Esophagus mucosa (tissue), 1 donor: ENCODE measurements at regions not wholly inside any gene's neighbourhood (a gene's known extent, or its start where the extent isn't known, plus 50 kb on each side); places are given as distances from the start of the nearest gene placed in this dataset.
"Not testable (repeated sequence)": the region's sequence is repeated elsewhere in the genome, so short reads cannot be mapped to it uniquely, and the experiment has no call there.

Experiments used
- ATAC-seq: fragments of 200-7000 bp; cut with Tn5 transposase; one replicate; pipeline ENCODE4 v1.9.1; 2020
- donor health status: DM: yes; HTN: yes; CAD: no.

DNA sequence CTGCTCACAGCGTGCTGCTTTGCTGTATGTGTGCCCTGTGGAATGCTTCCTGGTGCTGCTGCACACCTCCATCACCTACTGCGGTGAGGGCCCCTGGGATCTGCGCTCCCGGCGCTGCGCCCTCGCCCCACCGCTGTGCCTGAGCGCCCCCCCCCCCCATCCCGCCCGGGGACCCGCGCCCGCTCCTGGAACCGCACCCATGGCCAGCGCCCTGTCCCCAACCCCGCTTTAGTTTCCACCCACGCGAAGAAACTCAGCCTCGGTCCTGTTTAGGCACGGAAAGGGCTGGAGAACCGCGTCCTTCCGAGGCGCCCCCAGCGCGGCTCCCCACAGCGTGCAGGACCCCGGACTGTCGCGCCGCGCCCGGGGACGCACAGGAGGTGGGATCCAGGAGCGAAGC lies 265.5 kb downstream of the POTEB3 start:
- ATAC-seq: not testable (repeated sequence)

DNA sequence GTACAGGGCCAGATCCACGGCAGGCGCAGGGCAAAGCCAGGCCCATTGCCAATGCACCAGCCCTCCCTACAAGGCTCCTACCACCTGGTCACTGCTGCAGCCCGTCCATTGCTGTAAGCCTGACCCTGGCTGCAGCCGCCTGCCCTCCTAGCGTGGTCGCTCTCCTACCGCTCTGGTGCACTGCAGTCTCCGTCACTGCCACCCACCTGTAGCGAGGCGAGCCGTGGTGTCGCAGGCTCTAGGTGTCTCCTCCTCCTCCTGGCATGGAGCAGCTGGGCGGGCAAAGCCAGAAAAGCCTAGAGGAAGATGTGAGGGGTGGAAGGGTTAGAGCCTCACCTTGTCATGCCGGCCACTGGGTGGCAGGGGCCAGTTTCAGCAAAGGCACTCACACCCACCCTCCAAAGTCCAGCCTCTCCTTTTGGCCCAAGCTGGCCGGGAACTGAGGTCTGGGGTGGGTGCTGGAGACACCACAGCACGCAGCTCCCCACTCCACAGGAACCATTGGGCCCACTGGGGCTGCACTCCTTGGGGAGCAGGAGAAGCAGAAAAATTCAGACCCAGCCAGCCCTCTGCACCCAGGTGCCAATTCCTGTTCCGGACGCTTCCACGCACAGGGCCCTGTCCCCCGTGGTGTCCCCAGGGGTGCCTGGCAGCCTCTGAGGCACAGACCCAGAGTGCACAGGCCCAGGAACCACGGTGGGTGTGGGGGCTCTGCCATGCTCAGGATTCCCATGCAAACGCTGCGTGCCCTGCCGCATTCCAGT lies 285.3 kb upstream of the POTEB2 start:
- ATAC-seq: not testable (repeated sequence)

DNA sequence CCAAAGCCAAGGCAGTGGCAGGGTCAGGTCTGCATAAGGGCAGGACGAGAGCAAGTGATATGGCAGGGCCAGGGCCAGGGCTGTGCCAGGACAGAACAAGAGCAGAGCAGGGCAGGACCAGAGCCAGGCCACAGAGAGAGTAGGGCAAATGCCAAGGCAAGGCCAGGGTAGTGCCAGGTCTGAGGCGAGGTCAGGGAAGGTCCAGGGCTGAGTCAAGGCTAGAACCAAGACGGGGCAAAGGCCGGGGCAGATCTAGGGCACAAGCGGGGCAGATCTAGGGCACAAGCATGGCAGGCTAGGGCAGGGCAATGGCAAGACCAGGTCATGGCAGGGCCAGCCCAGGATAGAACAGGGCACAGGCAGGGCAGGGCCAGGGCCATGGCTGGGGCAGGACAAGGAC lies 282.0 kb upstream of the POTEB2 start:
- not testable (repeated sequence) for ATAC-seq

DNA sequence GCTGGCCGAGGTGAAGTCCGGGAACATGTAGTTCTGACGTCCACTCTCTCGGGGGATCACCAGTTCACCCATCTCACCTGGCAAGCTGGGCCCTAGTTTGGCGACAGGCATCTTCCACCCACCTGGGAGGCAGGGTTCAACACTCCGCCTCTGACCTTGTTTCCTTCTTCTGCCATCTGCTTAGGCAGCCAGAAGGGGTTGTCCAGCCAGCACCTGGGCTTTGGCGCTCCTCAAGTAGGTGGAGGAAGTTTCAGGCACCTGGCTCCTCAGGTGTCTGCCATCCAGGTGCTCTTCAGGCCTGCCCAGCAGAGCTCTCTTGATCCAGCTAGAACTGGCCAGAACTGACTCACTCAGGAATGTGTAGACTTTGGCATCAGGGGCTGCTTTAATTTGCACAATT lies 267.8 kb upstream of the POTEB2 start:
- ATAC-seq: not testable (repeated sequence)

DNA sequence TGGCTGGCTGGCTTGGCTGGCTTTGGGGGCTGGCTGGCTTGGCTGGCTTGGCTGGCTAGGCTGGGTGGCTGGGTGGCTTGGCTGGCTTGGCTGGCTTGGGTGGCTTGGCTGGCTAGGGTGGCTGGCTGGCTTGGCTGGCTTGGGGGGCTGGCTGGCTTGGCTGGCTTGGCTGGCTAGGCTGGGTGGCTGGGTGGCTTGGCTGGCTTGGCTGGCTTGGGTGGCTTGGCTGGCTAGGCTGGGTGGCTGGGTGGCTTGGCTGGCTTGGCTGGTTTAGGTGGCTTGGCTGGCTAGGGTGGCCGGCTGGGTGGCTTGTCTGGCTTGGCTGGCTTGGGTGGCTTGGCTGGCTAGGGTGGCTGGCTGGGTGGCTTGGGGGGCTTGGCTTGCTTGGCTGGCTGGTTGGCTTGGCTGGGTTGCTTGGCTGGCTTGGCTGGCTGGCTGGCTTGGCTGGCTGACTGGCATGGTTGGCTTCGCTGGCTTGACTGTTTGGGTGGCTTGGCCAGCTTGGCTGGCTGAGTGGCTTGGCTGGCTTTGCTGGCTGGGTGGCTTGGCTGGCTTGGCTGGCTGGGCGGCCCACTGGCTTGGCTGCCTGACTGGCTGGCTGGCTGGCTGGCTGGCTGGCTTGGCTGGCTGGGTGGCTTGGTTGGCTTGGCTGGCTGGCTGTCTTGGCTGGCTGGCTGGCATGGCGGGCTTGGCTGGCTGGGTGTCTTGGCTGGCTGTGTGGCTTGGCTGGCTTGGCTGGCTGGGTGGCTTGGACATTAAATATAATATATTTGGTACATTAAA lies 246.3 kb upstream of the POTEB2 start:
- ATAC-seq: not testable (repeated sequence)

DNA sequence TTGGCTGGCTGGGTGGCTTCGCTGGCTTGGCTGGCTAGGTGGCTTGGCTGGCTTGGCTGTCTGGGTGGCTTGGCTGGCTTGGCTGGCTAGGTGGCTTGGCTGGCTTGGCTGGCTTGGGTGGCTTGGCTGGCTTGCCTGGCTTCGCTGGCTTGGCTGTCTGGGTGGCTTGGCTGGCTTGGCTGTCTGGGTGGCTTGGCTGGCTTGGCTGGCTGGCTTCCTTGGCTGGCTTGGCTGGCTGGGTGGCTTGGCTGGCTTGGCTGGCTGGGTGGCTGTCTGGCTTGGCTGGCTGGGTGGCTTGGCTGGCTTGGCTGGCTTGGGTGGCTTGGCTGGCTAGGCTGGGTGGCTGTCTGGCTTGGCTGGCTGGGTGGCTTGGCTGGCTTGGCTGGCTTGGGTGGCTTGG lies 245.7 kb upstream of the POTEB2 start:
- not testable (repeated sequence) for ATAC-seq

DNA sequence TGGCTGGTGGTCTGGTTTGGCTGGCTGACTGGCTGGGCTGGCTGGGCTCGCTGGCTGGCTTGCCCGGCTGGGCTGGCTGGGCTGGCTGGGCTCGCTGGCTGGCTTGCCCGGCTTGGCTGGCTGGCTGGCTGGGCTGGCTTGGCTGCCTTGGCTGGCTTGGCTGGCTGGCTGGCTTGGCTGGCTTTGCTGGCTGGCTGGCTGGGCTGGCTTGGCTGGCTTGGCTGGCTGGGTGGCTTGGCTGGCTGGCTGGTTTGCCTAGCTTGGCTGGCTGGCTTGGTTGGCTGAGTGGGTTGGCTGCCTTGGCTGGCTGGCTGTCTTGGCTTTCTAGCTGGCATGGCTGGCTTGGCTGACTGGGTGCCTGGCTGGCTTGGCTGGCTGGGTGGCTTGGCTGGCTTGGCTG lies 245.1 kb upstream of the POTEB2 start:
- ATAC-seq: not testable (repeated sequence)

DNA sequence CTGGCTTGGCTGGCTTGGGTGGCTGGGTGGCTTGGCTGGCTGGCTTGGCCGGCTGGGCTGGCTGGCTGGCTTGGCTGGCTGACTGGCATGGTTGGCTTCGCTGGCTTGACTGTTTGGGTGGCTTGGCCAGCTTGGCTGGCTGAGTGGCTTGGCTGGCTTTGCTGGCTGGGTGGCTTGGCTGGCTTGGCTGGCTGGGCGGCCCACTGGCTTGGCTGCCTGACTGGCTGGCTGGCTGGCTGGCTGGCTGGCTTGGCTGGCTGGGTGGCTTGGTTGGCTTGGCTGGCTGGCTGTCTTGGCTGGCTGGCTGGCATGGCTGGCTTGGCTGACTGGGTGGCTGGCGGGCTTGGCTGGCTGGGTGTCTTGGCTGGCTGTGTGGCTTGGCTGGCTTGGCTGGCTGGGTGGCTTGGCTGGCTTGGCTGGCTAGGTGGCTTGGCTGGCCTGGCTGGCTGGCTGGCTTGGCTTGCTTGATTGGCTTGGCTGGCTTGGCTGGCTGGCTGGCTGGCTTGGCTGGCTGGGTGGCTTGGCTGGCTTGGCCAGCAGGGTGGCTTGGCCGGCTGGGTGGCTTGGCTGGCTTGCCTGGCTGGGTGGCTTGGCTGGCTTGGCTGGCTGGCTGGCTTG lies 244.2 kb upstream of the POTEB2 start:
- ATAC-seq: not testable (repeated sequence)

DNA sequence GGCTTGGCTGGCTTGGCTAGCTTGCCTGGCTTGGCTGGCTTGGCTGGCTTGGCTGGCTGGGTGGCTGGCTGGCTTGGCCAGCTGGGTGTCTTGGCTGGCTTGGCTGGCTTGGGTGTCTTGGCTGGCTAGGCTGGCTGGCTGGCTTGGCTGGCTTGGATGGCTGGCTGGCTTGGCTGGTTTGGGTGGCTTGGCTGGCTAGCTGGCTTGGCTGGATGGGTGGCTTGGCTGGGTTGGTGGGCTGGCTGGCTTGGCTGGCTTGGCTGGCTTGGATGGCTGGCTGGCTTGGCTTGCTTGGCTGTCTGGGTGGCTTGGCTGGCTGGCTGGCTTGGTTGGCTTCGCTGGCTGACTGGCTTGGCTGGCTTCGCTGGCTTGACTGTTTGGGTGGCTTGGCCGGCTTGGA lies 242.3 kb upstream of the POTEB2 start:
- not testable (repeated sequence) for ATAC-seq

DNA sequence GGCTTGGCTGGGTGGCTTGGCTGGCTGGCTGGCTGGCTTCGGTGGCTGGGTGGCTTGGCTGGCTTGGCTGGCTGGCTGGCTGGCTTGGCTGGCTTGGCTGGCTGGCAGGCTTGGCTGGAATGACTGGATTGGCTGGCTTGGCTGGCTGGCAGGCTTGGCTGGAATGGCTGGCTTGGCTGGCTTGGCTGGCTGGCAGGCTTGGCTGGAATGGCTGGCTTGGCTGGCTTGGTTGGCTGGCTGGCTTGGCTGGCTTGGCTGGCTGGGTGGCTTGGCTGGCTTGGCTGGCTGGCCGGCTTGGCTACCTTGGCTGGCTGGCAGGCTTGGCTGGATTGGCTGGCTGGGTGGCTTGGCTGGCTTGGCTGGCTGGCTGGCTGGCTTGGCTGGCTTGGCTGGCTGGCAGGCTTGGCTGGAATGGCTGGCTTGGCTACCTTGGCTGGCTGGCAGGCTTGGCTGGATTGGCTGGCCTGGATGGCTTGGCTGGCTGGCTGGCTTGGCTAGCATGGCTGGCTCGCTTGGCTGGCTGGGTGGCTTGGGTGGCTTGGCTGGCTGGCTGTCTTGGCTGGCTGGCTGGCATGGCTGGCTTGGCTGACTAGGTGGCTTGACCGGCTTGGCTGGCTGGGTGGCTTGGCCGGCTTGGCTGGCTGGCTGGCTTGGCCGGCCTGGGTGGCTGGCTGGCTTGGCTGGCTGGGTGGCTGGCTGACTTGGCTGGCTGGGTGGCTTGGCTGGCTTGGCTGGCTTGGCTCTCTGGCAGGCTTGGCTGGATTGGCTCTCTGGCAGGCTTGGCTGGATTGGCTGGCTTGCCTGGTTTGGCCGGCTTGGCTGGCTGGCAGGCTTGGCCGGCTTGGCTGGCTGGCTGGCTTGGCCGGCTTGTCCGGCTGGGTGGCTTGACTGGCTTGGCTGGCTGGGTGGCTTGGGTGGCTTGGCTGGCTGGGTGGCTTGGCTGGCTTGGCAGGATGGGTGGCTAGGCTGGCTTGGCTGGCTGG lies 241.6 kb upstream of the POTEB2 start:
- ATAC-seq: not testable (repeated sequence)

DNA sequence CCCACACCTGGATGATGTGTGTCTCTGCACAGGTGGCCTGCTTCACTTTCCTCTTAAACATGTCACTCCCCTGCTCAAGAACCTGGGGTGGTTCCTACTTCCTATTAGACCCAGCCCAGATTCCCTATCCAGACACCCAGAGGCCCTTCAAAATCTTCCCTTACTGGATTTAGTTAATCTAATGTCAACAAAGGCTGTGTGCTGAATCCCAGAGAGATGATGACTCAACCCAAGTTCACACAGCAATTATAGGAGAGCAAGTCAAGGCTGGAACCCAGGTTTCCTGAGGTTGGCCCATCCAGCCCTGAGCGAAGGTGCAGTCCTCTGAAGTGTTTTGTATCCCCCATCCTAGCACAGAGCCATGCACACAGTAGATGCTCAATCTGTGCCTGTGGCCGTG lies 230.5 kb upstream of the POTEB2 start:
- ATAC-seq: peak; percentile 33

DNA sequence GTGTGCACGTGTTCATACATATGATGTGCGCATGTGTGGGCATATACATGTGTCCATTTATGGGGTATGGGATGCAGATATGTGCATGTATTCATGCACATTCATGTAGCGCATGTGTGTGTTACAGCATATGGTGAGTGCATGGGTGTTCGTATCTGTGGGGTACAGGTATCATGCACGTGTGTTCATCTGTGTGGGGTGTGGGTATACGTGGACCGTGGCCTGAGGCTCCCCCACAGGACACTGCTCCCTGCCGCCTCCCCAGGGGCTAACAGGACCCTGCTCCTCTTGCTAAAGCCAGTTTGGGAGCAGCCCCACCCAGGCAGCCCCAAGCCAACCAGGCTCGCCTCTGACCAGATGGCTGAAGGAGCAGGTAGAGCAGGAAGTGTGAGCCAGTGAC lies 213.4 kb upstream of the POTEB2 start:
- not testable (repeated sequence) for ATAC-seq

DNA sequence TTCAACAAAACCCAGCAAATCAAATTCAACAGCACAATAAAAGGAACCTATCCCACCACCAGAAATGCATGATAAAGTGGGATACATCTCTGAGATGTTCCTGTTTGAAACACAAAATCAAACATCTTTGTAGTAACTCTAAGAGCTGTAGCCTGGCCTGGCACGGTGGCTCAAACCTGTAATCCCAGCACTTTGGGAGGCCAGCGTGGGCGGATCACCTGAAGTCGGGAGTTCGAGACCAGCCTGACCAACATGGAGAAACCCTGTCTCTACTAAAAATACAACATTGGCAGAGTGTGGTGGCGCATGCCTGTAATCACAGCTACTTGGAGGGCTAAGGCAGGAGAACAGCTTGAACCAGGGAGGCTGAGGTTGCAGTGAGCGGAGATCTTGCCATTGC lies 202.8 kb upstream of the POTEB2 start:
- ATAC-seq: not testable (repeated sequence)

DNA sequence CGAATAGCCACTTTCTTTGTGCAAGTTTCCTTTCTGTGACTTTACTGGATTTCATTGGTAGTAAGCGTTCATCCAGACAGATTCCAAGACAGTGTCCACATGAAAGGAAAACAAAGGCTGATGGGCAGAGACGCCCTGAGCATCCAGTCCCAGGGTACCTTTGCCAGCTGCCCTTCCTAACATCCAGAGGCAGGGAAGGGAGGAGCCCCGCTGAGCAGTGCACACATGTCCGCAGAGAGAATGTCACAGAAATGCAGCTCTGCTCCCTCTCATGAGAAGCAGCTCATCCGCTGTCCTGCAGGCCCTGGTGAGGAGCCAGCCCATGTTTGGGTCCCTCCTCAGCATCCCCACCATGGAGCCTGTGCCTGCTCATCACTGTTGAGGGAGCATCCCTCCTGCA lies 197.4 kb upstream of the POTEB2 start:
- ATAC-seq: not testable (repeated sequence)

DNA sequence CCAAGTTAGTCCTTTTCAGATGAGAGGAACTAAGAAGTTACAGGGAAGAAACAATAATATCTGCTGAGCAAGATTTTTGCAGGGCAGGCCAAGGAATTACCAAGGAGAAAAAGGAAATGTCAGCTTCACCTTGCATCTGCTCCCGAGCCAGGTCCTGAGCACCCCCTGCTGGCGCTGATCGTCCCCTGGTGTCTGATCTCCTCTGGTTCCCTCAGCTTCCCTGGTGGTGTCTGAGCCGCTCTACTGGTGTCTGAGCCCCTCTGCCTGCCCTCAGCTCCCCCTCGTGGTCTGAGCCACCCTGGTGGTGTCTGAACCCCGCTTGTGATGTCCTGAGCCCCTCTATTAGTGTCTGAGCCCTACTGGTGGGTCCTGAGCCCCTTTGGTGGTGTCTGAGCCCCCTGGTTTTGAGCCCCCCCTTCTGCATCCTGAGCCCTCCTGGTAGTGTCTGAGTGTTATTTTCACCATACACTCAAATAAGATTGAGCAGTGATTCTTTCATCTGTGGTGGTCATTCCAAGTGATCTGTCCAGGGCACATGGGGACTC lies 196.6 kb upstream of the POTEB2 start:
- not testable (repeated sequence) for ATAC-seq

DNA sequence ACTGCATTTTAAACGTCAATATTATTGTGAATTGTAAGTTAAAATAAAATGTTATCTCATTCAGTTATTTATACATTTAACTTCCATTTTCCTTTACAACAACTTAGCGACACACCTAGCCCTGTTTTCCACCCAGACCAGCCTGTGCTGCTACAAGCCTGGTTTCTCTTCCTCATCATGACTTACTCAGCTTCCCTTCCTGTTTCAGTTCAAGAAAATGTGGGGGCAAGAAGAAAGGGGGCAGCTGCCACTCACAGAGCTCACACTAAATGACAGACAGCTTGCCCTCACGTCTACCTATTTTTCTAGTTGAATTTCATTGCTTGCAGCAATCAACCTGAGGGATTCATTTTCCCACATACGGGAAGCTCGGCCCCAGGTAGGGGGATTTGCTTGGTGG lies 185.8 kb upstream of the POTEB2 start:
- ATAC-seq: not testable (repeated sequence)

DNA sequence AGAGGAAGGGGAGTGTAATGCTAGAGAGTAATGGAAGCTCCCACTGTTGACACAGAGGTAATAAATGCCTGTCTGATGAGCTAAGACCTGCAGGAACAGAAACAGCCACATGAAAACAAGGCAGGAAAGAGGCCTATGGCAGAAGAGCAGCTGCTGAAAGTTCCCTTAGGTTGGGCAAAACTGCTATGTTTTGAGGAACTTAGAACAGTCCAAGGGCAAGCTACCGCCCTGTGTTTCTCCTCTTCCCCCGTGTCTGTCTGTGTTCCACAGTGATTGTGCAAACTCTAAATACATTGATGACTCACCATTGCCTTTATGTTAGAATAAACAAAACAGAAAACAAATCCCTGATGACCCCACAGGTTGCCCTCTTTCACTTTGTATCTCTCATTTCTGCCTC lies 165.6 kb upstream of the POTEB2 start:
- not testable (repeated sequence) for ATAC-seq

DNA sequence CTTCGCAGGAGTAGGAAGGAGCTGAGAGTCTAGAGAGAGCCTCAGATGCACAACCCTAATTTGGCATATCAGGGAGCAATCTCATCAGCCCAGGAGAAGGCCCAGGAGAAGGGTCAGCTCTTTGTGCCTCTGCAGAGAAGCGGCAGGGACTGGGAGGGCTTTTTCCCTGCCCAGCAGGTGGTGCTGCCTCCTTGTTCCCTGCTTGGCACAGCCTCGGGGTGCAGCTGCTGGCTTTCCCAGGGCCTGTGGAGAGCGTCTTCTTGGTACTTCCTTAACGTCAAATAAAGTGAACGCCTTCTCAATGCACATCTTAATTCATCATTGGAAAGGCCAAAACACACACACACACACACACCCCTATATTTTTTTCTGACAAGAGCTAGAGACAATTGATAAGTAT lies 162.9 kb upstream of the POTEB2 start:
- ATAC-seq: not testable (repeated sequence)

DNA sequence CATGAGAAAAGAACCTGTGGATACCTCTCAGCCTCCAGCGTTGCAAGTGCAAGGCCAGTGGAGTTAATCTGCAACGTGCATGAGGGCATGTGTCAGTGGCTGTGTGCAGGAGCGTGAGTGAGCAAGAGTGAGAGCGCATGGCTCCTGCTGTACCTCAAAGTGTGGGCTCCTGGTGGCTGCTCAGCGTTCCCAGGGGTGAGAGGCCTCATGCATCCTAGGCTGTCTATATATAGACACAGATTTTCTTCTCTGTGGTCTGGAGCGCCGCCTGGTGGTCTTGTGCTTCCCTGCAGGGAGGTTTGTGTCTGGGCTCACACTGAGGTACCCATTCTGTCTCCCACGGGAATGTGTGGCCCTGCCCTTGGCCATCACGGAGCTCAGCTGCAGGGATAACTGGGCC lies 161.8 kb upstream of the POTEB2 start:
- ATAC-seq: peak; percentile 39

DNA sequence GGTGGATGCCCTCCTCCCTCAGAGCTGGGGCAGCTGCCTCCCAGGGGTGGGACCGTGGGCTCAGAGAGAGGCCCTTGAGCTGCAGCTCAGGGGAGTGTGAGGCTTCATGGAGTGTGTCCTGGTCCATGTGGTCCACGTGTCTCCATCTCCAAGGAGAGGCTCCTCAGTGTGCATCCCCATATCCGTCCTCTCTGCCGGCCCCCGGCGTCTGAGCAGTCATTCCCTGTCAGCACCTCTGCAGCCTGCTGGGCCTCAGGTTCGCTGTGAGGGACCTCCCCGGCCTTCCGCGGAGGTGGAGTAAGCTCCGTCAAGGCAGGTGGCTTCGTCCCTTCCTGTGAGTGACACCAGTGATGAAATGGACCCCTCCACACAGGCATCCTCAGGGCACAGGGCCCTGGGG lies 160.7 kb upstream of the POTEB2 start:
- ATAC-seq: not testable (repeated sequence)

DNA sequence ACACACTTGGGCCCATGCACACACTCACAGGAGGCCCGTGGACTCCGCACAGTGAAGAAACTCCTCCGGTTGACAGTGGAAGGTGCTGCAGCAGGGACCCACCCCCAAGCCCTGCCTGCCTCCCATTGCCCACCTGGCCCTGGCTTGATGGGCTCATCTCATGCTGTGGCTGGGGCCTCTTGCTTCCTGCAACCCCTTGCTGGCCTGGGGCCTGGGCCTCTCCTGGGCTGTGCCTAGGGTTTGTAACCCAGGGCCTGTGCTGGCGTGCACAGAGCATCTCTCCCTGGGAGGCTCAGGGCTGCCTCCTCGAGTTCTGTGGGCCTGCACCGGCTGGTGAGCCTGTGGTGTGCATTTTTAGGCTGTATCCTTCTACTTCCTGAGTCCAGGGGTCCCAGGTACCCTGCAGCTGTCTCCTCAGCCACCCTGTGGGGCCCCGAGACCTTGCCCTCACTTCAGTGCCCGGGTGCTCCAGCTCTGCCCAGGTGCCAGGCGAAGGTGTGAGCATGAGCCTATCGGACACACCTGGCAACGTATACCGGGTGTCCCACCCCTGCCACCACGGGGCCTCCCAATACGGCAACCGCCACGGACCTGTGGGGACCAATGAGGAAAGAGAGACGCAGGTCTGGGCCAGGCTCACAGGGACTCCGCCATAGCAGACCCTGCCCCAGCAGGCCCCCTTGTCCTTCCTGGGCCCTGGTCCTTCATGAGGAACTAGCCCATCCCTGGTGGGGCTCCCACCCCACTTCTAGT lies 158.3 kb upstream of the POTEB2 start:
- peak; percentile 27 for ATAC-seq
